Stimulated activated CD4-positive, alpha-beta T cell treated with anti-CD3 and anti-CD28 coated beads, TNF-alpha, amount 100 ng/mL, for 4 hours (primary cell): ENCODE measurements at regions not wholly inside any gene's neighbourhood (a gene's known extent, or its start where the extent isn't known, plus 50 kb on each side); places are given as distances from the start of the nearest gene placed in this dataset.
"Not testable (repeated sequence)": the region's sequence is repeated elsewhere in the genome, so short reads cannot be mapped to it uniquely, and the experiment has no call there.

ENCODE experiments used
- DNase-seq, 3 experiments: peaks; one replicate each; pipeline ENCODE4 v3.0.0-alpha.2; 2020; ENCODE audit warnings: low read depth in 3 of 3

- DNase-seq = not testable (repeated sequence)
These were observed 302.5 kb downstream of the BCL2L11 start for GRCh38 chr2:111423184-111423583.

GRCh38 chr2:111424176-111424575 is 303.5 kb downstream of the BCL2L11 start:
- DNase-seq = not testable (repeated sequence)

- peak in 1 of 3 experiments; percentile 53 for DNase-seq
These were observed 304.2 kb downstream of the BCL2L11 start for GRCh38 chr2:111424851-111425309.

GRCh38 chr2:111425789-111426201 is 305.1 kb downstream of the BCL2L11 start:
- DNase-seq = not testable (repeated sequence)

GRCh38 chr2:111427346-111427745 is 306.6 kb downstream of the BCL2L11 start:
- not testable (repeated sequence) for DNase-seq

GRCh38 chr2:111428915-111429314 is 308.2 kb downstream of the BCL2L11 start:
- DNase-seq = not testable (repeated sequence)

GRCh38 chr2:111429353-111429752 is 308.6 kb downstream of the BCL2L11 start:
- DNase-seq = not testable (repeated sequence)

- not testable (repeated sequence) for DNase-seq
These were observed 310.3 kb downstream of the BCL2L11 start for GRCh38 chr2:111430817-111431661.

- not testable (repeated sequence) for DNase-seq
These were observed 311.7 kb downstream of the BCL2L11 start for GRCh38 chr2:111432423-111432822.

GRCh38 chr2:111432916-111433499 is 312.3 kb downstream of the BCL2L11 start:
- not testable (repeated sequence) for DNase-seq

GRCh38 chr2:111433892-111434607 is 313.3 kb downstream of the BCL2L11 start:
- DNase-seq = not testable (repeated sequence)

- not testable (repeated sequence) for DNase-seq
These were observed 313.9 kb downstream of the BCL2L11 start for GRCh38 chr2:111434608-111434939.

GRCh38 chr2:111435553-111436310 is 315.0 kb downstream of the BCL2L11 start:
- not testable (repeated sequence) for DNase-seq

GRCh38 chr2:111436411-111436810 is 315.7 kb downstream of the BCL2L11 start:
- not testable (repeated sequence) for DNase-seq

- DNase-seq = not testable (repeated sequence)
These were observed 316.7 kb downstream of the BCL2L11 start for GRCh38 chr2:111437288-111437990.

GRCh38 chr2:111438161-111438560 is 317.4 kb downstream of the BCL2L11 start:
- DNase-seq = not testable (repeated sequence)

GRCh38 chr2:111439237-111439636 is 318.5 kb downstream of the BCL2L11 start:
- DNase-seq = not testable (repeated sequence)

- DNase-seq = not testable (repeated sequence)
These were observed 320.9 kb downstream of the BCL2L11 start for GRCh38 chr2:111441614-111442013.

GRCh38 chr2:111442767-111443454 is 322.2 kb downstream of the BCL2L11 start:
- not testable (repeated sequence) for DNase-seq

- not testable (repeated sequence) for DNase-seq
These were observed 323.8 kb downstream of the BCL2L11 start for GRCh38 chr2:111444516-111444915.
